Keratinocyte (primary cell): ENCODE measurements at regions not wholly inside any gene's neighbourhood (a gene's known extent, or its start where the extent isn't known, plus 50 kb on each side); places are given as distances from the start of the nearest gene placed in this dataset.

Source experiments
- DNase-seq: peaks from one replicate; pipeline ENCODE4 v3.0.0-alpha.2; 2011; ENCODE audit warnings: low read depth, missing footprints, low spot score
- FAIRE-seq: peaks from 2 replicates; lab custom pipeline; 2011; peaks lifted over from hg19 to GRCh38; lab: Jason Lieb, UNC
- H2AFZ ChIP-seq: 2 replicates; pipeline ENCODE4 v1.6.0; 2012; ENCODE audit warnings: low read length, control low read depth, inconsistent platforms; ENCODE audit not compliant: control insufficient read depth
- H3K27ac ChIP-seq: 2 replicates; pipeline ENCODE4 v1.5.1; 2011; ENCODE audit warnings: low read length; ENCODE audit not compliant: control insufficient read depth, insufficient read depth
- H3K27me3 ChIP-seq: 3 replicates; pipeline ENCODE4 v1.6.0; 2011; ENCODE audit warnings: low read length; ENCODE audit not compliant: control insufficient read depth, insufficient read depth; ENCODE audit errors: extremely low read depth
- H3K36me3 ChIP-seq, 2 experiments: 2 replicates in 1 of 2; 3 replicates in 1 of 2; pipeline ENCODE4 v1.5.1; 2011; ENCODE audit warnings: low read length in 2 of 2, mild to moderate bottlenecking in 1 of 2; ENCODE audit not compliant: control insufficient read depth in 2 of 2, insufficient read depth in 2 of 2; ENCODE audit errors: extremely low read depth in 1 of 2
- H3K4me1 ChIP-seq: 3 replicates; pipeline ENCODE4 v1.5.1; 2011; ENCODE audit warnings: low read length; ENCODE audit not compliant: control insufficient read depth, insufficient read depth; ENCODE audit errors: extremely low read depth
- H3K4me2 ChIP-seq: 3 replicates; pipeline ENCODE4 v1.6.0; 2011; ENCODE audit warnings: low read depth, low read length; ENCODE audit not compliant: control insufficient read depth, insufficient read depth; ENCODE audit errors: extremely low read depth
- H3K4me3 ChIP-seq, 3 experiments: fragments of 200-600 bp in 1 of 3; sonication (generic) in 1 of 3; 2 replicates in 2 of 3; 3 replicates in 1 of 3; pipeline ENCODE4 v1.5.1; 2011 to 2016; ENCODE audit warnings: low read length in 3 of 3, mild to moderate bottlenecking in 3 of 3, control low read depth in 2 of 3, inconsistent platforms in 1 of 3, low read depth in 1 of 3, mixed read lengths in 1 of 3, mixed run types in 1 of 3, moderate library complexity in 1 of 3; ENCODE audit not compliant: control insufficient read depth in 2 of 3, insufficient read depth in 2 of 3; ENCODE audit errors: extremely low read depth in 1 of 3
- H3K79me2 ChIP-seq: 2 replicates; pipeline ENCODE4 v1.6.0; 2012; ENCODE audit warnings: low read length; ENCODE audit not compliant: control insufficient read depth, insufficient read depth
- H3K9ac ChIP-seq: 3 replicates; pipeline ENCODE4 v1.6.0; 2011; ENCODE audit warnings: low read length; ENCODE audit not compliant: control insufficient read depth, insufficient read depth; ENCODE audit errors: extremely low read depth
- H3K9me1 ChIP-seq: 3 replicates; pipeline ENCODE4 v1.6.0; 2011; ENCODE audit warnings: low read length; ENCODE audit not compliant: control insufficient read depth, insufficient read depth; ENCODE audit errors: extremely low read depth
- H3K9me3 ChIP-seq: 2 replicates; pipeline ENCODE4 v1.5.1; 2012; ENCODE audit warnings: low read depth, low read length; ENCODE audit not compliant: control insufficient read depth
- H4K20me1 ChIP-seq: 3 replicates; pipeline ENCODE4 v1.6.0; 2011; ENCODE audit warnings: low read length; ENCODE audit not compliant: control insufficient read depth, insufficient read depth; ENCODE audit errors: extremely low read depth
- EZH2 ChIP-seq: IDR thresholded peaks from one replicate; pipeline ENCODE4 v1.6.1; 2012; ENCODE audit warnings: inconsistent platforms, mild to moderate bottlenecking, low read length, moderate library complexity
- dilution Hi-C: fragments of 300-500 bp; cut with MboI; formaldehyde crosslinking; loops from one replicate; pipeline ENCODE4 v1.7.0; 2020; ENCODE audit warnings: low sequenced_read_pairs; ENCODE audit not compliant: extremely low pct_ligation_motif_present
- TF ChIP-seq, protein P1 (sequence below), 3 experiments: IDR thresholded peaks in 1 of 3; conservative IDR thresholded peaks in 1 of 3; optimal IDR thresholded peaks in 1 of 3; 2 replicates in 2 of 3; 3 replicates in 1 of 3; pipeline versions ENCODE3 to v1.5.1; 2011; ENCODE audit warnings: low read length in 3 of 3, mild to moderate bottlenecking in 3 of 3, moderate library complexity in 2 of 3, control low read depth in 1 of 3, inconsistent platforms in 1 of 3; ENCODE audit not compliant: insufficient read depth in 2 of 3; ENCODE audit errors: extremely low read depth in 1 of 3

DNA sequence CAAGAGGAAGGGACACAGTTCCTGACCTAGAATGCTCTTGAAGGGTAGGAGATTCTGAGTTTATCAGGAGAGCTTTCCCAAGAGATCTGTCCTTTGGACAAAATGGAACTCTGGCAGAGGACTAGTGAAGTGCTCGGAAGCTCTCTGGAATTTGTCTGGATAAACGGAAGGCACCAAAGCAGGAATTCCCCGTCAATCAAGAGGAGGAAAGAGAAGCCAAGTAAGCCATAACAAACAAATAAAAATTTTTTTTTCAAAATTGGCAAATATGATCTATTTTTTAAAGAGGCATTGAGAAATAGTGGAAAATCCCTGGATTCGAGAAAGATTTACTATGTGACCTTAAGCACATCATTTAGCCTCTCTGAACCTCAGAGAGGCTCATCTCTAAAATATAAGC, 99.2 kb downstream of the GRIN2B start:
- DNase-seq = no peak
- TF ChIP-seq, protein P1, sequence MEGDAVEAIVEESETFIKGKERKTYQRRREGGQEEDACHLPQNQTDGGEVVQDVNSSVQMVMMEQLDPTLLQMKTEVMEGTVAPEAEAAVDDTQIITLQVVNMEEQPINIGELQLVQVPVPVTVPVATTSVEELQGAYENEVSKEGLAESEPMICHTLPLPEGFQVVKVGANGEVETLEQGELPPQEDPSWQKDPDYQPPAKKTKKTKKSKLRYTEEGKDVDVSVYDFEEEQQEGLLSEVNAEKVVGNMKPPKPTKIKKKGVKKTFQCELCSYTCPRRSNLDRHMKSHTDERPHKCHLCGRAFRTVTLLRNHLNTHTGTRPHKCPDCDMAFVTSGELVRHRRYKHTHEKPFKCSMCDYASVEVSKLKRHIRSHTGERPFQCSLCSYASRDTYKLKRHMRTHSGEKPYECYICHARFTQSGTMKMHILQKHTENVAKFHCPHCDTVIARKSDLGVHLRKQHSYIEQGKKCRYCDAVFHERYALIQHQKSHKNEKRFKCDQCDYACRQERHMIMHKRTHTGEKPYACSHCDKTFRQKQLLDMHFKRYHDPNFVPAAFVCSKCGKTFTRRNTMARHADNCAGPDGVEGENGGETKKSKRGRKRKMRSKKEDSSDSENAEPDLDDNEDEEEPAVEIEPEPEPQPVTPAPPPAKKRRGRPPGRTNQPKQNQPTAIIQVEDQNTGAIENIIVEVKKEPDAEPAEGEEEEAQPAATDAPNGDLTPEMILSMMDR (optimal IDR thresholded peaks at IDR 0.05 in 1 of 3, IDR thresholded peaks at IDR 0.05 in 1 of 3, conservative IDR thresholded peaks at IDR 0.05 in 1 of 3; ENCODE audit: extremely low read depth in 1 of 3, insufficient read depth in 2 of 3, low read length in 3 of 3) = no peak
- no peak for TF ChIP-seq EZH2
- Histone ChIP-seq H2AFZ (no peak overlapping the region), H3K9ac (no peak overlapping the region), H3K36me3 (no peaks in the 10 kb centered on the region), H3K4me3 (no peak overlapping the region), H3K27ac (no peak overlapping the region), H3K4me2 (no peak overlapping the region), H3K79me2 (no peaks in the 10 kb centered on the region), H3K4me1 (no peaks in the 10 kb centered on the region), H3K27me3 (no peaks in the 10 kb centered on the region), H3K9me3 (no peaks in the 10 kb centered on the region), H4K20me1 (no peaks in the 10 kb centered on the region), H3K9me1 (no peaks in the 10 kb centered on the region)
- FAIRE-seq = no peak
- dilution Hi-C loops = no loop called here

DNA sequence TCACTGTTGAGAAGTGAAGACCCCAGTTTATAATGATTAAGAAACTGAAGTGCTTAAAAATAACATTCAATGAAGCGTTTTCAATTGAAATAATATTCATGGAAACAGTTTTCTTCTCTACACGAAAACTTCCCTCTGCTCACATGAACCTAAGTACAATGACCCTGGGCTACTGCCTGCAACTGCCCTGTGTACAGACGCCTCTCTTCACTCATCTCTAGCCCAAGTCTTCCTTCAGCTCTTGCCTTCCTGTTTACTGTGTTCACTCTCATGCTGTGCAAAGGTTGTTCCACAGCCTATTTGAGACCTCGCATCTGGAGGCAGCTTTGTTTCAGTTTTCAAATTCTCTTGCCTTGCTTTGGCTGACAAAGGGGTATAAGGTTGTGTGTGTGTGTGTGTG, 100.8 kb downstream of the GRIN2B start:
- Histone ChIP-seq H3K9me1 (no peaks in the 10 kb centered on the region), H3K4me3 (no peak overlapping the region), H3K79me2 (no peaks in the 10 kb centered on the region), H3K4me1 (no peaks in the 10 kb centered on the region), H3K36me3 (no peaks in the 10 kb centered on the region), H2AFZ (no peak overlapping the region), H3K4me2 (no peak overlapping the region), H4K20me1 (no peaks in the 10 kb centered on the region), H3K27ac (no peak overlapping the region), H3K27me3 (no peaks in the 10 kb centered on the region), H3K9me3 (no peaks in the 10 kb centered on the region), H3K9ac (no peak overlapping the region)
- TF ChIP-seq, protein P1 (optimal IDR thresholded peaks at IDR 0.05 in 1 of 3, IDR thresholded peaks at IDR 0.05 in 1 of 3, conservative IDR thresholded peaks at IDR 0.05 in 1 of 3; ENCODE audit: extremely low read depth in 1 of 3, insufficient read depth in 2 of 3, low read length in 3 of 3) = no peak
- TF ChIP-seq EZH2 = no peak
- no peak for DNase-seq
- FAIRE-seq = no peak
- dilution Hi-C loops = no loop called here
